HG03095 (cell line): ENCODE measurements at regions not wholly inside any gene's neighbourhood (a gene's known extent, or its start where the extent isn't known, plus 50 kb on each side); places are given as distances from the start of the nearest gene placed in this dataset.

ENCODE experiments used
- ATAC-seq: cut with Tn5 transposase; IDR thresholded peaks from one replicate; pipeline ENCODE4 v1.9.1; 2021; ENCODE audit warnings: moderate library complexity; ENCODE audit not compliant: unreplicated experiment

GRCh38 chr13:70923863-70924752 is 815.9 kb upstream of the KLHL1 start:
- no peak for ATAC-seq

DNA sequence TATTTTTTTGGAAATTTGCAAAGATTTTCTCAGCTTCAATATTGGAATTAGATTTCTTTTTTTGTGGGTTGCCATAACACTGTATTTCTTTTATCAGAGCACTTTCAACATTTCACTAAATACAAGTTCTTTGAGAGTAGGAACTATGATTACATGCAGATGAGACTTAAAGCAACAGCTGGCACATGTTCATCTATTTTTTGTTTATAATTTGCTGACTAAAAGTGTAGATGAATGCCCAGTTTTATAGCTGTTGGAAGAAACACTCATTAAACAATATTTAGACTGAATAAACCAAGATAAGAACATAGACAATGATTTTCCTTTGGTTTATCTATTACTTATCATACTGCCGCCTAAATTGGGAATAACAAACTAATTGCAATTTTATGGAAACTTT is 803.0 kb upstream of the KLHL1 start:
- ATAC-seq: no peak

GRCh38 chr13:70908795-70909194 is 800.5 kb upstream of the KLHL1 start:
- no peak for ATAC-seq

DNA sequence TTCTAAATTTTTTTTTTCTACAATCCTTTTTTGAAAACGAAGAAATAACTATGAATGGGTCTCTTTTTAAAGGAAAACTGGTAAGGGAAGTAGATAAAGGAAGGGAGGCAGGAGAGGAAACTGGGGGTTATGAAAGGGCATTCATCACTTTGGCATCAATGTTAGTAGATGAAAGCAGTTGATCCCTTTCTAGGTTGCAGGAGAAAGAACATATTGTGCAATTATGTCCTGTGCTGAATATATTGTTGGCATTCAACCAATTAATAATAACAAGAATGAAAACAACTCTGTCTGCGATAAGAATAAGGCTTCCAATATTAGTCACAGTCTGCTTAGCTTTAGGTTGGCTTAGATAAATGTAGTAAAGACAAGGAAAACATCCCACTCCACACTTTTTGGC is 796.8 kb upstream of the KLHL1 start:
- ATAC-seq: no peak

DNA sequence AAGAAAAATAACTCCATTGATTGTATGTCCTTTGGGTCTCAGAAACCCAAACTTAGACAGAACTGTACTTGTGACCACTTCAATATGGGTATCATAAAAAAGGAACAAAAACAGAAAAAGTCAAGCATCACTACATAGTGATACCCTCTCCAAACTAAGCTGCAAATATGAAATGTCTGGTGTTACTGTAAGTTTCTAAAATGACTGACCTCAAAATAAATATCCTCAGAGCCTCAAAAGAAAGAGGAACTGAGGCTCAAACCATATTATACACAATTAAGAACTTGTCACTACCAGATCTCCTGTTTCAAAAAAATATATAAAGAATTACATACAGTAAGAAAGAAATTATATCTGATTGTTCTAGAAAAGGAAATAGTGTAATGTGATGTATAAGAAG is 787.9 kb upstream of the KLHL1 start:
- no peak for ATAC-seq

DNA sequence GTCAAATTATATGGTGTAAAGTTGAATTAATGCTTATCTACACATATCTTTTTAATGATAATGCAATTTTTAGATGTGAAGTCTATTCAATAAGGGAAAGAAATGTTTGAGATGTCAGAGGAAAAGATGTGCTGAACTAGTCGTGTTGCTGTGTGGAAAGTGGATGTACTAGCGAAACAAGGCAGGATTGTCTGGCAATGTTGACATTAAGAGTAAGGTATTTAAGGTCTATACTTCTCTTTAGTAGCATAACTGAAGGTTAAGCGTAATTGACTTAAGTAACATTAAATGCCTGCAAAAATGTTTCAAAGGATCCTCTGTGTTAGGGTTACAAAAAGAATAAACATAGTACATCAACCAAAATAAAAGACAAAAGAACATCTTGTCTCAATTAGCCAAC is 787.3 kb upstream of the KLHL1 start:
- no peak for ATAC-seq

DNA sequence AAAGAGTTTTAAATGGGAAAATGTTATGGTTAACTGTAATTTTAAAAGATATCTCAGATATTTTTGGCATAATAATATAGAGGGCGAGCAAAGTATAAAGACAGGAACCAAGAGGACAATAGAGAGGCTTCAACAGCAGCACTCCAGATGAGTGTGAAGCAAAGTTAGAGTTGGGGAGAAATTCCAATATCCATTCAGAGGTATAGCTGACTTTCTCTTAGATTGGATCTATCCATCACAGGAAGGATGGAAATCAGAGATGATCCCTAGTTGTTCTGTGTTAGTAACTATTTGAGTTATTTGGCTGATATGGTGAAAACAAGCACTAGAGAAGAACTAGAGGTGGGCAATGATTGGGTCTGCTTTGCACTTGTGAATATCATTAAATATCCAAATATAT is 786.0 kb upstream of the KLHL1 start:
- ATAC-seq: no peak

DNA sequence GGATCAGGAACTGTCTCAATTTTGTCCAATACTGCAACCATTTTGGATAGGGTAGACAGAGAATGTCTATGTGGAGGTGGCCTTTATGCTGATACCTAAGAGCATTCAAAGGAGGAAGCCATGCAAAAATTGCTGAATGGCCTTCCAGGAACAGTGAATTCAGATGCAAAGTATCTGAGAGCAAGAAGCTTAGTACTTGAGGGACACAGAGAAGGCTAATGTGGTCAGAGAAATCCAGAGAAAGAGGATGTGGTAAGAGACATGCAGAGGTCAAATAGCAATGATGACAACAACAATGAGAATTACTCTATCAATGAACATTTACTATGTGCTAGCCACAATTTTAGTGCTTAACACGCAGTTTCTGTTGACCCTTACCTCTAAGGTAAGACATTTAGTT is 785.6 kb upstream of the KLHL1 start:
- peak; percentile 65 for ATAC-seq

GRCh38 chr13:70890289-70890688 is 782.0 kb upstream of the KLHL1 start:
- no peak for ATAC-seq

DNA sequence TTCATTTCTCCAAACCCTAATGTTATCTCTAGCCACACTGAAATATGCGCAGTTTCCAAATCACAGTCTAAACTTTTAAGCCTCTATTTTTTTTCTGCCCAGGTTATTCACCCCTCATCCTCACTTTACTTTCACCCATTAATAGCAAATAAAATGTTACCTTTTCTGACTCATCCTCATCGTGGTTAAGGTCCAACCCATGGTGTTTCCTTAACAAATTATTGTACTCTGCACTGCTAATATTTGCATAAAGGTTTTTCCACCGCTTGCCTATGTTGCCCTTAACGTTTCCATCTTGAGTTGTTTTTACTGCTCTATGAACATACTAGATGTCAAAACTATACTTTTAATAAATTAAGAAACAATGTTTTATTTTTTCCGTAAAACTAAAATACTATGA is 780.9 kb upstream of the KLHL1 start:
- no peak for ATAC-seq

DNA sequence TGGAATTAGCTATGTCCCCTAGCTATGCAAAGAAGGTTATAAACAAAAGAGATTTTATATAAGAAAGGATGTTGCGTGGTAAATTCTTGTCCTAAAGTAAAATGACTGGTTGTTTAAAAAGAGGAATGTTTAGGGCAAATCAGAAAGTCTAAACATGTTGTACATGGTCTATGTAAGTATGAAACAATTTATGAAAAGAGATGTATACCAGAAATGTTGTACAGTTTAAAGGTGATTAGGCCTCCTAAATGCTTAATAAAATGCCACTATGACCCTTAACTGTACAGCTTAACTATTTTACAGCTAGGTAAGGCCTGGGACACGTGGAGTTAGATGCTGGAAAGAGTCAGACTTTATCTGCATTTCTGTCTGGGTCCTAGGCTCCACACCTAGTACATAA is 775.9 kb upstream of the KLHL1 start:
- no peak for ATAC-seq

GRCh38 chr13:70874636-70875035 is 766.4 kb upstream of the KLHL1 start:
- no peak for ATAC-seq

DNA sequence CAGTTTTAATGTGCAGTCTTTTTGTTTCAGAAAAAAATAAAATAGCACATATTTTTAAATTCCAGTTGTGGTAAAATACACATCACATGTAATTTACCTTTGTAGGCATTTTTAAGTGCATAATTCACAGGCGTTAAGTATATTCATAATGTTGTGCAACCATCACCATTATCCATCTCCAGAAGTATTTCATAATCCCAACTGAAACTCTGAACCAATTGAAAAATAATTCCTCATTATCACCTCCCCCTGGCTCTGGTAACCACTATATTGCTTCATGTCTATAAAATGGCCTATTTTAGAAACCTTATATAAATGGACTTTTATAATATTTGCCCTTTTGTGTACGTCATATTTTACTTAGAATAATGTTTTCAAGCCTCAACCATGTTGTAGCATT is 756.5 kb upstream of the KLHL1 start:
- ATAC-seq: no peak

GRCh38 chr13:70856711-70857110 is 748.5 kb upstream of the KLHL1 start:
- no peak for ATAC-seq

GRCh38 chr13:70856025-70856424 is 747.8 kb upstream of the KLHL1 start:
- ATAC-seq: no peak

DNA sequence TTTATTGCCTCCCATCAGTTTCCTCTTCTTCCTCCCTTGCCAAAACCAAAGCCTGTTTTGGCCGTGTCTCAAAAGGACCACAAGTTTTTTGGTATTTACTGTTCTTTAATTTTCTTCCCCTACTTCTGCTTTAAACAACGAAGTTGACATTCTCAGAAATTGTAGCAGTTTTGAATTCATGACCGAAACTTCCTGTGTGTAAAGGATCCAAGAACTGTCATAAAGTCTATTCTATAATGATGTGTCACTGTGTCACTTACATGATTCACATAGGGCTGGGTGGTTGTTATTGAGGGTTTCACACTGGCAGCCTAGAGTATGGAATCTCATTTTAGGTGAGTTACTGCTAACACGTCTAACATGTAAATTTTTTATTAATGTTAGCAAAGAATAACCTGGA is 741.0 kb upstream of the KLHL1 start:
- no peak for ATAC-seq

GRCh38 chr13:70844391-70845108 is 736.3 kb upstream of the KLHL1 start:
- ATAC-seq: no peak

GRCh38 chr13:70842062-70842644 is 733.9 kb upstream of the KLHL1 start:
- ATAC-seq: no peak

- no peak for ATAC-seq
These were observed 733.2 kb upstream of the KLHL1 start for GRCh38 chr13:70841240-70842061.

- ATAC-seq: no peak
These were observed 727.1 kb upstream of the KLHL1 start for GRCh38 chr13:70835371-70835770.

- no peak for ATAC-seq
These were observed 721.5 kb upstream of the KLHL1 start for GRCh38 chr13:70829748-70830147.
